ENCODE measurements at regions not wholly inside any gene's neighbourhood (a gene's known extent, or its start where the extent isn't known, plus 50 kb on each side); places are given as distances from the start of the nearest gene placed in this dataset.

DNA sequence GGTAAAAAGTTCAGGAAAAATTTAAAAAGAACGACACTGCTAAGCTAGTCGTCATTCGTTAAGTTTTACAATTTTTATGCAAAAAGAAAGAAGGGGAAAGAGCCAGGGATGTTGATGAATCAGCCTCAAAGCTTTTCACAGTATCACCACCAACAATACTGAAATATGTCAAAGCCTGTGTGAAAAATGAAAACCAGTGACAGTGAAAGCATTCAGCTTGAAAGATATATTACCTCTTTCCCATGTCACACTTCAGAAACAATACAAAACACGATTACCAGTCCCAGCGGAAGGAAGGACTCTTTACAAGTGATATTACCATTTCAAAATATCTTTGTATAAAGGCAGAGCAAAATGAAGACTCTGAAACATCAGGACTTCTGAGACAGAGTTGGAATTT lies 489.2 kb downstream of the EPHA7 start:
- Histone ChIP-seq H3K9me3 (ENCODE audit: control extremely low read depth in 1 of 5, control insufficient read depth in 4 of 5, insufficient read depth in 2 of 5, low read depth in 1 of 5, low read length in 4 of 5) (no peaks in the 10 kb centered on the region), H3K4me3 (ENCODE audit: control insufficient read depth in 1 of 7, extremely low read depth in 1 of 7, insufficient read depth in 4 of 7, low read depth in 2 of 7, low read length in 6 of 7) (no peak overlapping the region), H3K4me1 (ENCODE audit: control extremely low read depth in 1 of 4, control insufficient read depth in 4 of 4, insufficient read depth in 4 of 4, low read length in 3 of 4) (no peaks in the 10 kb centered on the region), H3K27ac (ENCODE audit: insufficient read depth in 1 of 2, low read depth in 1 of 2, low read length in 2 of 2, poor library complexity in 1 of 2, severe bottlenecking in 2 of 2) (no peak overlapping the region), H3K27me3 (replicated peaks in 2 of 5; ENCODE audit: control insufficient read depth in 4 of 5, insufficient read depth in 5 of 5, low read length in 4 of 5) (no peaks in the 10 kb centered on the region), H3K36me3 (ENCODE audit: control insufficient read depth in 4 of 4, insufficient read depth in 4 of 4, low read length in 3 of 4) (no peaks in the 10 kb centered on the region)
- POLR2A ChIA-PET, result no interaction called here
- 90% methylated on average over 2 of the region's 5 CpGs for WGBS (ENCODE audit: insufficient coverage)
- DNase-seq, result no peak
- CTCF ChIA-PET, result no interaction called here

DNA sequence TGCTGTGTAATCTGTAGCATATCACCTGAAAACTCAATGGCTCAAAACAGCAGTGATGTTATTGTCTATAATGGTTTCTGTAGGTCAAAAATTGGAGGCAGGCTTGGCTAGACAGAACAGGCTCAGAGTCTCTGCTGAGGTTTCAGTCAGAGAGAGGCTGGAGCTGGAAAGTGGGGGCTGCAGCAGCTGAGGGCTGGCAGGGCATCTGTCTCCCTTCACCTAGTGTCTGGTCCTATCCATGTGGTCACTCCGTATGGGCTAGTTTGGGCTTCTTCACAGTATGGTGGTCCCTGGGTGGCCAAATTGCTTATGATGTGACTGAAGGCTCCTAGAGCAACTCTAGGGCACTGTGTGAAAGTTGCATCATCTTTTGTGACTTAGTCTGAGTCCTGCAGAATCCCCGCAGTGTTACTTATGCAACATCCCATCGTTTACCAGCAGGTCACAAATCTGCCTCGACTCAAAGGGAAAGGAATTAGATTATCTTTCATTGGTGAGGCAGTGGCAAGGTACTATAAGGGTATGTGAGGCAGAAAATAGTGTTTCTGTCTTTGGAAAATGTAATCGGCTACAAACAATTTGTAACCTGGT lies 497.0 kb downstream of the EPHA7 start:
- no peaks in the 10 kb centered on the region for H3K4me1 ChIP-seq (ENCODE audit: control extremely low read depth in 1 of 4, control insufficient read depth in 4 of 4, insufficient read depth in 4 of 4, low read length in 3 of 4)
- H3K27me3 ChIP-seq (replicated peaks in 2 of 5; ENCODE audit: control insufficient read depth in 4 of 5, insufficient read depth in 5 of 5, low read length in 4 of 5), result no peaks in the 10 kb centered on the region
- H3K9me3 ChIP-seq (ENCODE audit: control extremely low read depth in 1 of 5, control insufficient read depth in 4 of 5, insufficient read depth in 2 of 5, low read depth in 1 of 5, low read length in 4 of 5), result no peaks in the 10 kb centered on the region
- WGBS (ENCODE audit: insufficient coverage), result 80% methylated on average over 4 of the region's 5 CpGs
- H3K36me3 ChIP-seq (ENCODE audit: control insufficient read depth in 4 of 4, insufficient read depth in 4 of 4, low read length in 3 of 4), result no peaks in the 10 kb centered on the region
- no peak overlapping the region for H3K27ac ChIP-seq (ENCODE audit: insufficient read depth in 1 of 2, low read depth in 1 of 2, low read length in 2 of 2, poor library complexity in 1 of 2, severe bottlenecking in 2 of 2)
- POLR2A ChIA-PET, result no interaction called here
- CTCF ChIA-PET, result interaction anchor here (1.7 kb wide), 1 partner anchor 12 kb away, joined by 3 read pairs; no protein-coding TSS in a partner anchor
- no peak overlapping the region for H3K4me3 ChIP-seq (ENCODE audit: control insufficient read depth in 1 of 7, extremely low read depth in 1 of 7, insufficient read depth in 4 of 7, low read depth in 2 of 7, low read length in 6 of 7)
- DNase-seq, result no peak

DNA sequence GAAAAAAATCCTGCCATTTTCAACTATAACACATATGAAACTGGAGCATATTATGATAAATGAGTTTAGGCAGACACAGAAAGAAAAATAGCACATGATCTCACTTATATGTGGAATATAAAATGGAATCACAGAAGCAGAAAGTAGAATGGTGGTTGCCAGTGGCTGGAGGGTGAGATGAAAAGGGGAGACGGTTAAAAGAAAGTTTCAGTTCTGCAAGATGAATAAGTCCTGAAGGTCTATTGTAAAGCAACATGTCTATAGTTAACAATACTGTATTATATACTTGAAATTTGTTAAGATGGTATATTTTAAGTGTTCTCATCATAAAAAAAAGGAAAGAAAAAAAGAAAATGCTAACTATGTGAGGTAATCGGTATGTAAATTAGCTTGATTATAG lies 503.9 kb downstream of the EPHA7 start:
- no peaks in the 10 kb centered on the region for H3K36me3 ChIP-seq (ENCODE audit: control insufficient read depth in 4 of 4, insufficient read depth in 4 of 4, low read length in 3 of 4)
- no peak overlapping the region for H3K27ac ChIP-seq (ENCODE audit: insufficient read depth in 1 of 2, low read depth in 1 of 2, low read length in 2 of 2, poor library complexity in 1 of 2, severe bottlenecking in 2 of 2)
- DNase-seq, result no peak
- no CpG with 5 or more reads among the region's 2 CpGs for WGBS (ENCODE audit: insufficient coverage)
- no peaks in the 10 kb centered on the region for H3K27me3 ChIP-seq (replicated peaks in 2 of 5; ENCODE audit: control insufficient read depth in 4 of 5, insufficient read depth in 5 of 5, low read length in 4 of 5)
- no peaks in the 10 kb centered on the region for H3K4me1 ChIP-seq (ENCODE audit: control extremely low read depth in 1 of 4, control insufficient read depth in 4 of 4, insufficient read depth in 4 of 4, low read length in 3 of 4)
- CTCF ChIA-PET, result interaction anchor here (0.7 kb wide), 1 partner anchor 14 kb away, joined by 3 read pairs; no protein-coding TSS in a partner anchor
- H3K4me3 ChIP-seq (ENCODE audit: control insufficient read depth in 1 of 7, extremely low read depth in 1 of 7, insufficient read depth in 4 of 7, low read depth in 2 of 7, low read length in 6 of 7), result no peak overlapping the region
- POLR2A ChIA-PET, result no interaction called here
- H3K9me3 ChIP-seq (ENCODE audit: control extremely low read depth in 1 of 5, control insufficient read depth in 4 of 5, insufficient read depth in 2 of 5, low read depth in 1 of 5, low read length in 4 of 5), result no peaks in the 10 kb centered on the region

DNA sequence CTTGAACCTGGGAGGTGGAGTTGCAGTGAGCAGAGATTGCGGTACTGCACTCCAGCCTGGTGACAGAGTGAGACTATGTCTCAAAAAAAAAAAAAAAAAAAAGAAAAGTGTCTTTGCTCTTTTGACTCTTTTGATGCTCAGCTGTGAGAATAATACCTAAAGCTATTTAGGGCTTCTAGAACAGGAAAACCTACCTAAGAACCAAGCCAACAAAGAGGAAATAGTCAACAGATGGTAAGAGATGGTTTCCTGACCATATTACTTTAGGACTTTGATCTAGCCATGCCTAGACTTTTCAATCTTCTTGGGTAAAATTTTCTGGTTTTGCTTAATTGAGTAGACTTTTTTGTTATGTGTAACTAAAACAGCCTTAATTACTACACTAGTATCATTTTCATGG lies 508.1 kb downstream of the EPHA7 start:
- WGBS (ENCODE audit: insufficient coverage), result no CpG with 5 or more reads among the region's 1 CpG
- ChIA-PET CTCF (no interaction called here), POLR2A (no interaction called here)
- no peak for DNase-seq
- Histone ChIP-seq H3K4me3 (ENCODE audit: control insufficient read depth in 1 of 7, extremely low read depth in 1 of 7, insufficient read depth in 4 of 7, low read depth in 2 of 7, low read length in 6 of 7) (no peak overlapping the region), H3K9me3 (ENCODE audit: control extremely low read depth in 1 of 5, control insufficient read depth in 4 of 5, insufficient read depth in 2 of 5, low read depth in 1 of 5, low read length in 4 of 5) (no peaks in the 10 kb centered on the region), H3K4me1 (ENCODE audit: control extremely low read depth in 1 of 4, control insufficient read depth in 4 of 4, insufficient read depth in 4 of 4, low read length in 3 of 4) (no peaks in the 10 kb centered on the region), H3K36me3 (ENCODE audit: control insufficient read depth in 4 of 4, insufficient read depth in 4 of 4, low read length in 3 of 4) (no peaks in the 10 kb centered on the region), H3K27ac (ENCODE audit: insufficient read depth in 1 of 2, low read depth in 1 of 2, low read length in 2 of 2, poor library complexity in 1 of 2, severe bottlenecking in 2 of 2) (no peak overlapping the region), H3K27me3 (replicated peaks in 2 of 5; ENCODE audit: control insufficient read depth in 4 of 5, insufficient read depth in 5 of 5, low read length in 4 of 5) (no peaks in the 10 kb centered on the region)

DNA sequence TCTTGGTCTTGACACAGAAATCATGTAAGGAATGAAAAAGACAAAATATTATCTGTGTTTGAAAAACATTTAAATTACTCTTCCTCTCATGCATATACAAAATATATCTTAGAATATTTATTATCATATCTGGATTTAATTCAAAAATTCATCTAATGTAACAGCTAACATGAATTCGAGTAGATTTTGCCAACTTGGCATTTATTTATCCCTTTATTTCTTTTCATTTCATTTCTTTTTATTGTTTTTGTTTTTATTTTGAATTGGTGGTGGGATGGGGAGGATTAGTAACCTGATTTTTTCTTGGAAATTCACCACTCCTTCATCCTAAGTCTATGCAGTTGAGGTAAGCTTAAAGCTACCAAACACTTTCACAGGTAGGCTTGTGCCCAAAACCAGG lies 508.7 kb downstream of the EPHA7 start:
- no CpG with 5 or more reads among the region's 1 CpG for WGBS (ENCODE audit: insufficient coverage)
- no peaks in the 10 kb centered on the region for H3K4me1 ChIP-seq (ENCODE audit: control extremely low read depth in 1 of 4, control insufficient read depth in 4 of 4, insufficient read depth in 4 of 4, low read length in 3 of 4)
- no peak overlapping the region for H3K27ac ChIP-seq (ENCODE audit: insufficient read depth in 1 of 2, low read depth in 1 of 2, low read length in 2 of 2, poor library complexity in 1 of 2, severe bottlenecking in 2 of 2)
- no peaks in the 10 kb centered on the region for H3K9me3 ChIP-seq (ENCODE audit: control extremely low read depth in 1 of 5, control insufficient read depth in 4 of 5, insufficient read depth in 2 of 5, low read depth in 1 of 5, low read length in 4 of 5)
- no peak overlapping the region for H3K4me3 ChIP-seq (ENCODE audit: control insufficient read depth in 1 of 7, extremely low read depth in 1 of 7, insufficient read depth in 4 of 7, low read depth in 2 of 7, low read length in 6 of 7)
- CTCF ChIA-PET, result no interaction called here
- DNase-seq, result no peak
- POLR2A ChIA-PET, result no interaction called here
- H3K27me3 ChIP-seq (replicated peaks in 2 of 5; ENCODE audit: control insufficient read depth in 4 of 5, insufficient read depth in 5 of 5, low read length in 4 of 5), result no peaks in the 10 kb centered on the region
- H3K36me3 ChIP-seq (ENCODE audit: control insufficient read depth in 4 of 4, insufficient read depth in 4 of 4, low read length in 3 of 4), result no peaks in the 10 kb centered on the region

DNA sequence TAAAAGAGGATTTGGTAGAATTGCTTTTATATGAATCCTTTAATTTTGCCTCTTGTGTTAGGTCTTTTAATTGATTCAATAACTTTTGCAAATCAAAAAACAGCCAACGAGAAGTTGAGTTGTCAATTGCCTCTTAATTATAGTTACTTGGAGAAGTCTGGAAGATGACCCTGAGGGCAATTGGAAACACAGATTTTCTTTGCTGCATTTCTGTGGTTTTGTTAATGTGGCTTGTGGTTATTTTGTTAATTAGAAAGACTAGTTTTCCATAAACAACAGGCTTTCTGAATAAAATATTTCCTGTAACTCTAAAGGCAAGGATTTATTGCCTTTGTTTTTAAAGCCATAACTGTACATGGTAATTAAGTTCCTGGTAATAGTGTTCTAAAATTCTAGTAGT lies 513.0 kb downstream of the EPHA7 start:
- ChIA-PET POLR2A (no interaction called here), CTCF (no interaction called here)
- Histone ChIP-seq H3K9me3 (ENCODE audit: control extremely low read depth in 1 of 5, control insufficient read depth in 4 of 5, insufficient read depth in 2 of 5, low read depth in 1 of 5, low read length in 4 of 5) (no peaks in the 10 kb centered on the region), H3K4me3 (ENCODE audit: control insufficient read depth in 1 of 7, extremely low read depth in 1 of 7, insufficient read depth in 4 of 7, low read depth in 2 of 7, low read length in 6 of 7) (no peak overlapping the region), H3K4me1 (ENCODE audit: control extremely low read depth in 1 of 4, control insufficient read depth in 4 of 4, insufficient read depth in 4 of 4, low read length in 3 of 4) (no peaks in the 10 kb centered on the region), H3K27ac (ENCODE audit: insufficient read depth in 1 of 2, low read depth in 1 of 2, low read length in 2 of 2, poor library complexity in 1 of 2, severe bottlenecking in 2 of 2) (no peak overlapping the region), H3K36me3 (ENCODE audit: control insufficient read depth in 4 of 4, insufficient read depth in 4 of 4, low read length in 3 of 4) (no peaks in the 10 kb centered on the region), H3K27me3 (replicated peaks in 2 of 5; ENCODE audit: control insufficient read depth in 4 of 5, insufficient read depth in 5 of 5, low read length in 4 of 5) (no peaks in the 10 kb centered on the region)
- no peak for DNase-seq
- 40% methylated on average over 1 of the region's 1 CpG for WGBS (ENCODE audit: insufficient coverage)

DNA sequence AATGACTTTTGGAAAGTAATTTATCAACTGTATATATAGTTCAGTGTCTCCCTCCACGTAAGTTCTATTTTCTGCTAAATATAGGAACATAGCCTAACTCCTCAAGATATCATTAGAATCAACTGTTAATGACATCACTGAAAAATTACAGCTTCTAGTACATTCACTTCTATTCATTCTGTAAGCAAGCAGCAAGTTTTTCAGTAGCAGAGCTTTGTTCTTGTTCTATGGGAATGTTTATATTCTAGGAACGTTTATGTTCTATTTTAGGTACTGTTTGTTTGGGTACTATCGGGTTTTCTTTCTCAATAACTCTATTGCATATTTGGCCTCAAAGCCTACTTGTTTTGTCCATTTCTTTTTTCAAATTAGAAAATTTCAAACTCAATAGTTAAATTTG lies 525.6 kb downstream of the EPHA7 start:
- H3K4me1 ChIP-seq (ENCODE audit: control extremely low read depth in 1 of 4, control insufficient read depth in 4 of 4, insufficient read depth in 4 of 4, low read length in 3 of 4), result no peaks in the 10 kb centered on the region
- no peak for DNase-seq
- POLR2A ChIA-PET, result no interaction called here
- WGBS (ENCODE audit: insufficient coverage), result no CpG with 5 or more reads among the region's 3 CpGs
- H3K4me3 ChIP-seq (ENCODE audit: control insufficient read depth in 1 of 7, extremely low read depth in 1 of 7, insufficient read depth in 4 of 7, low read depth in 2 of 7, low read length in 6 of 7), result no peak overlapping the region
- CTCF ChIA-PET, result no interaction called here
- H3K9me3 ChIP-seq (ENCODE audit: control extremely low read depth in 1 of 5, control insufficient read depth in 4 of 5, insufficient read depth in 2 of 5, low read depth in 1 of 5, low read length in 4 of 5), result peaks cover 0 to 3% (median 0%) of the 10 kb centered on the region in 5 experiments
- H3K36me3 ChIP-seq (ENCODE audit: control insufficient read depth in 4 of 4, insufficient read depth in 4 of 4, low read length in 3 of 4), result no peaks in the 10 kb centered on the region
- H3K27me3 ChIP-seq (replicated peaks in 2 of 5; ENCODE audit: control insufficient read depth in 4 of 5, insufficient read depth in 5 of 5, low read length in 4 of 5), result no peaks in the 10 kb centered on the region
- no peak overlapping the region for H3K27ac ChIP-seq (ENCODE audit: insufficient read depth in 1 of 2, low read depth in 1 of 2, low read length in 2 of 2, poor library complexity in 1 of 2, severe bottlenecking in 2 of 2)

Data from common myeloid progenitor, CD34-positive (primary cell).